HG03439 (cell line): ENCODE measurements at regions not wholly inside any gene's neighbourhood (a gene's known extent, or its start where the extent isn't known, plus 50 kb on each side); places are given as distances from the start of the nearest gene placed in this dataset.
"Not testable (repeated sequence)": the region's sequence is repeated elsewhere in the genome, so short reads cannot be mapped to it uniquely, and the experiment has no call there.

Source experiments
- ATAC-seq: cut with Tn5 transposase; IDR thresholded peaks from one replicate; pipeline ENCODE4 v1.9.1; 2021; ENCODE audit warnings: mild to moderate bottlenecking, moderate library complexity; ENCODE audit not compliant: unreplicated experiment

DNA sequence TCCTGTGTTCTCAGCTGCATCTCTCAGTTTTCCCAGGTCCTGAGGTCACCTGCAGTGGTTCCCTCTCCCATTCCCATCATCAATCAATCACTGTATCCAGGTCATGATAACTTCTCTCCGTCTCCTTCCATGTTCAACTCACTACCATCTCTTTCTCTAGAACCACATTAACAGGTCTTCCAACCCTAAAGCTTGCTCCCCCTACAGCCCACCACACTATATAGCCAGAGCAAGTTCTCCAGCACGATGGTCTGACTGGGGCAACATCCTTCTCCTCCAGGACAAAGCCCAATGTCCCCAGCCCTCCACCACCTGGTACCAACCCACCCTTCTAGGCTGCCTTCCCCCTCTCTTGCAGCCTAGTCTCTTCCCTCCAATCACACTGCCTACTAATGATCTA, 241.6 kb downstream of the CDK5RAP2 start:
- no peak for ATAC-seq

GRCh38 chr9:120337131-120337530, 242.8 kb downstream of the CDK5RAP2 start:
- no peak for ATAC-seq

DNA sequence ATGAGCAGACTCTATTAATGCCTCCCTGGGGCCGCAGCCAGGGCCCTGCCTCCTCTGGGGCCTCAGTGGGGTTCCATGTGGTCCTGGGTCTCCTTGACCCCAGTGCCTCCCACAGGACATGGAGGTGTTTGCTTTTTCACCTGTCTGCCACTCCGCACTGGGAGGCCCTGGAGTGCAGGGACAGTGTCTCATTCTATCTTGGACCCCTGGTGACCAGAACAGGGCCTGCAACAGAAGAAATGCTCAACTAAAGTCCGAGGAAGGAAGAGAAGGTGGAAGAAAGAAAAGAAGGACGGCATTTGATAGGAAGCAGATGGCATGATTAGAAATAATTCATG, 243.2 kb downstream of the CDK5RAP2 start:
- no peak for ATAC-seq

- ATAC-seq = no peak
Observed at GRCh38 chr9:120336021-120336752, 243.8 kb downstream of the CDK5RAP2 start.

DNA sequence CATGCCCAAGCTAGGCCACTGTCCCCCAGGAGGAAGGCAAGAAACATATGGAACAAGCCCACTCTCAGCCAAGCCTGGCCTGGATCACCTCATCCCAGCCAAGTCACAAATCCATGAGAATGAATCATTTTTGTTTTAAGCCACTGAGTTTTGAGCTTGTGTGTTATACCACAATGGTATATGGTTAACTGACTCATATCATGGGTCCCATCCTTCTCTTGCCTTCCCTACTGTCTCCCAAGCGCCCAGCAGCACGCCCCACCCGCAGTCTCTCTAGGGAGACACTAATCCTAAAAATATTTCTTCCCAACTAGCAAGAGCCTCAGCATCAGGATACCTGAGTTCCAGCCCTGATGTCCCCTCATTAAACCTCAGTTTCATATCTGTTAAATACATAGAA, 248.1 kb downstream of the CDK5RAP2 start:
- ATAC-seq = no peak

GRCh38 chr9:120330031-120330430, 249.9 kb downstream of the CDK5RAP2 start:
- ATAC-seq = no peak

DNA sequence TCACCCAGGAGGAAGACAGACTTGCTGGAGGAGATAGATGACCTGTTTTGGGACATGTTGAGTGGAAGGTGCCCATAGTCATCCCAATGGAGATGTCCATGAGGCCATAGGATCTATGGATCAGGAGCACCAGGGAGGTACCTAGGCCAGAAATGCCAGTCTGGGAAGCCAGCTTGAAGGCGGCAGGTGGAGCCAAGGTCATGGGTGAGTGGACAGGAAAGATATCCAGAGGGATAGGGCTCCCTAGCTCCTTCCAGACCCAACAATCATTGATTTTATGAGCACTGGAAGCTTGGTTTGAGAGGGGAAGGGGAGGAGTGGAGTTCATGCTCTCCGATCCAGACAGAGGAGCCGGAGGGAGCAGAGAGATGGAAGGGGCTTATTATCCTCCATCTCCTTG, 252.6 kb downstream of the CDK5RAP2 start:
- ATAC-seq = no peak

- ATAC-seq = no peak
Observed at GRCh38 chr9:120326049-120326693, 253.8 kb downstream of the CDK5RAP2 start.

DNA sequence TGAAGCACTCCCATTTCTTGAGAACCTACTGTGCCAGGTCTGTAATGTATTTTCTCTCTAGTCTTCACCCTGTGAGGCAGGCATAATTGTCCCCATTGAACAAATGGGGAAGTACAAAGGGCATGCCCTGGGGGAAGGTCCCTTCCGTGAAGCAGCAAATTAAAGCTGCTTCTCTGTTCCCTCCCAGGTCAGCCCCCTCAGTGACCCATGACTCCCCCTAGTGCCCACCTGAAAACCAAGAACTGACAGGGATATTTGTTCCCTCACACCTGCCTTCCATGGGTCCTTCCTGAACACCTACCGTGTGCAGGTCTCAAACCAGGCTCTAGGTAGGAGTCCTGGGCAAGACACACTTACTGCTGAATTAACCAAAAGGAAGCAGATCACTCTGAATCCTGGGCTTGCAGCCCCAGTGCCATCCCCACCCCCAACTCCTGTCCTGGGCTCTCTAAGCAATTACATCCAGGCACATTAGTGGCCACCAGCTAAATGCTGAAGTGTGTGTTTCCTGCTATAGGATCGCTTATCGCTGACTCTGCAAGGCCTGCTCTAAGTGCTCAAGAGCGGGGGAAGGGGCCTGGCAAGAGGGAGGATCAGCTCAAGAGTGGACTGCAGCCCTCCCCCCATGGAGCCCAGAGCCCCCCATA, 254.8 kb downstream of the CDK5RAP2 start:
- no peak for ATAC-seq

DNA sequence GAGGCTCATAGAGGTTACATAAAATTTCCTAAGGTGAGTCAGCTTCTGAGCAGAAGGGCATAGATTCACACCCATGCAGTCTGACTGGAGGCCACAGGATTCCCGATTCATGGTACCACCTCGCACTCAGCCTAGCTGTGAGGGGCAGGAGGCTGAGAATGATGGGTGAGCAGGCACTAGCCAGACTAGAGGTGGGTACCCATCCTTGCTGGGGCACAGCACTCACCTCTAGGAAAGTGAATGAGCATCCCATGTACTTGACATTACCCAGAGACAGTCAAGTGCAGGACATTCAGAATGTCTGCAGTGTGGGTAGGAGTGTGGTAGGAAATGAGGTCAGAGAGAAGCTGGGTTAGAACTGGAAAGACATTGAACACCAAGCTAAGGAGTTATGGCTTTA, 255.5 kb downstream of the CDK5RAP2 start:
- ATAC-seq = no peak

GRCh38 chr9:120323125-120323524, 256.8 kb downstream of the CDK5RAP2 start:
- ATAC-seq = no peak

- ATAC-seq = no peak
Observed at GRCh38 chr9:120319452-120319851, 260.5 kb downstream of the CDK5RAP2 start.

- ATAC-seq = no peak
Observed at GRCh38 chr9:120315154-120315553, 264.8 kb downstream of the CDK5RAP2 start.

- no peak for ATAC-seq
Observed at GRCh38 chr9:120312031-120312430, 267.9 kb downstream of the CDK5RAP2 start.

- ATAC-seq = no peak
Observed at GRCh38 chr9:120310035-120310434, 269.9 kb downstream of the CDK5RAP2 start.

DNA sequence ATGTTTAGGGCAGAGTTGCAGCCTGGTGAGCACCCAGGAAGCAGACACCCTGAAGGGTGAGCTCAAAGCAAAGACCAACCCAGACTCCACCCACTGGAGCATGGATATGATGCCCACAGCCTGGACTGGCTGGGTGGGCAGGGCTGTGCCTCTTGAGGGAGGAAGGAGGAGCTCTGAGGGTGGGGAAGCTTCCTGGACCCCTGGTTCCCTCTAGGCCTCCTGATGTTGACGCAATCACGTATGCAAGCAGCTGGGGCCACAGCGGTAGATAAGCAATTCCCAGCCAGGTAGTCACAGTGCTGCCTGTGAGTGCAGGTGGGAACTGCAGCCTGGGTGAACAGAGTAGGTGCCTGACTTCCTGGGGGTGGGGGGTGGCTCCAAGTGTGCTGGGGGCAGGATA, 271.5 kb downstream of the CDK5RAP2 start:
- no peak for ATAC-seq

DNA sequence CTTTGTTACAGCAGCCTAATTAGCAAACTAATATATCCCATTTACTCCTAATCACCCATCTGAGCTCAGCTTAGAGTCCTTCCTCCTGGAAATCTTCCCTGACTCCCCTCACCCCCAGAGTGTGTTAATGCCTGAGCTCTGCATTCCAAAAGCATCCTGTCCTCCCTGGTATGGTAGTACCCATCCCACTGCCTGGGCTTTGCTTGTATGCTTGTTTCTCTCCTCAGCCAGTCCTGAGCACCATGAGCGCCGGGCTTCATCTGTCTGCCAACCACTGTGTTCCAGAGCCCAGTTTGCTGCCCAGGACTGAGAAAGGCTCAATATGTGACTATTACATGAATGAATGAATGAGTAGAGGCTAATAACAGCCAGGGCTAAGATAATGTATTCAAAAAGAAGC, 272.4 kb downstream of the CDK5RAP2 start:
- ATAC-seq = no peak

DNA sequence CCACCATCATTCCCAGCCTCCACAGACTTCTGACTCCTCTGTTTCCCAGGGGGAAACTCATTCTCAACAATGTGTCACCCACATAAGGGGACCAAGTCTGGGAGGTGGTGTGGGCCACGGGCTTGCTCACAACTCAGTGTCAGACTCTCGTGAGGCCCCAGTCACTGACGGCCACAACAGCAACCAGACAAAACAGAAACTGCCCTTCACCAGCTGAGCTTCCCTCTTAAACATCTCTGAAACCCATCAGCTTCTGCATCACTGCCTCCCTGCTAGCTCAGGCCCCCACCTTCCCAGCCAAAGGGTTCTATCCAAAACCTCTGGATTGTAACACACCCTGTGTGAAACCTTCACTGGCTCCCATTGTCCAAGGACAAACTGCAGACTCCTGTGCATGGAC, 273.4 kb downstream of the CDK5RAP2 start:
- ATAC-seq = no peak

DNA sequence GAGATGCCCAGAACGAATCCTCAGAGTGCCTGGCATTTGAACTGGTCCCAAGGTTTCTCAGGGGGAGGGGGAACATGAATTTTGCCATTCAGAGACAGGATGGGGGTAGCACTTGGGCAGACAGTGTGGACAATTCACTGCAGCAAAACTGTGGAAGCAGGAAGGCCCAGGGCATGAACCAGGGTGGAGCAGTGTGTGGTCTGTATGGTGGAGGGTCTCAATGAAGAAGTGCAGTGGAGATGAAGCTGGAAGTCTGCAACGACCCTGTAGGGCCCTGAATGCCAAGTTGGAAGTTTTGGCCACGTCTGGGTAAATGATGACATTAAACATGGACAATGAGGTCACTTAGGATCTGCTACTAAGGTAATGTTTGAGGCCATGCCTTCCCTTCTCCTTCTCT, 273.9 kb downstream of the CDK5RAP2 start:
- ATAC-seq = no peak

DNA sequence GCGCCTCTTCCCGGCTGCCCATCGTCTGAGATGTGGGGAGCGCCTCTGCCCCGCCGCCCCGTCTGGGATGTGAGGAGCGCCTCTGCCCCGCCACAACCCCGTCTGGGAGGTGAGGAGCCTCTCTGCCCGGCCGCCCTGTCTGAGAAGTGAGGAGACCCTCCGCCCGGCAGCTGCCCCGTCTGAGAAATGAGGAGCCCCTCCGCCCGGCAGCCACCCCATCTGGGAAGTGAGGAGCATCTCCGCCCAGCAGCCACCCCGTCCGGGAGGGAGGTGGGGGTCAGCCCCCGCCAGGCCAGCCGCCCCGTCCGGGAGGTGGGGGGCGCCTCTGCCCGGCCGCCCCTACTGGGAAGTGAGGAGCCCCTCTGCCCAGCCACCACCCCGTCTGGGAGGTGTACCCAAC, 275.1 kb downstream of the CDK5RAP2 start:
- ATAC-seq = not testable (repeated sequence)

- ATAC-seq = no peak
Observed at GRCh38 chr9:120303519-120303918, 276.4 kb downstream of the CDK5RAP2 start.

DNA sequence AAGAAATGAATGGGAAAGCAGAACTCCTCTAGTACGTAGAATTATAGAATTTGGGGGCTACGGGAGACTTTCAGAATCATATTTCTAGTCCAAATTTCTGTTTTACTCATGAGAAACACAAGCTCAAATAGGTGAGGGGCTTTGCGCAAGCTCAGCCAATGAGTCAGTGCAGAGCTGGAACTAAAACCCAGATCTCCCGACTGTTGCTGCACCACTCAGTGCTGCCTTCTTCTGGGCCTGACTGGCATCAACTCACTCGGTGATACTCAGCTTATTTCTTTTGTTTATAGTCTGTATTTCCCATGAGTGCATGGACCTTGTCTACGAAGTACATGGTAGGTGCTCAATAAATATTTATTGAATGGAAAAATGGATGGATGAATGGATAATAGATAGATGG, 280.2 kb downstream of the CDK5RAP2 start:
- ATAC-seq = no peak
